SK-N-SH treated with all-trans-retinoic acid at 6 μM for 48 hours (cell line): ENCODE measurements at regions not wholly inside any gene's neighbourhood (a gene's known extent, or its start where the extent isn't known, plus 50 kb on each side); places are given as distances from the start of the nearest gene placed in this dataset.

Experiments used
- ATAC-seq: fragments of 200-7000 bp; cut with Tn5 transposase; 3 replicates; pipeline ENCODE4 v1.9.1; 2020; ENCODE audit warnings: mild to moderate bottlenecking, moderate library complexity
- ARNTL ChIP-seq: fragments of 450-650 bp; formaldehyde crosslinking; IDR thresholded peaks from 2 replicates; pipeline ENCODE4 v1.5.0; 2020; ENCODE audit warnings: low read depth, mild to moderate bottlenecking, moderate library complexity, borderline replicate concordance
- BACH2 ChIP-seq: fragments of 250-450 bp; sonication (Bioruptor Pico); IDR thresholded peaks from 2 replicates; pipeline ENCODE4 v1.9.0; 2021; ENCODE audit warnings: mild to moderate bottlenecking, borderline replicate concordance
- CREB5 ChIP-seq: fragments of 250-450 bp; sonication (Bioruptor Pico); IDR thresholded peaks from 2 replicates; pipeline ENCODE4 v1.5.1; 2020; ENCODE audit warnings: low read depth, mild to moderate bottlenecking, moderate library complexity
- CSDC2 ChIP-seq: fragments of 250-450 bp; sonication (Bioruptor Pico); IDR thresholded peaks from 2 replicates; pipeline ENCODE4 v1.5.0; 2020; ENCODE audit warnings: mild to moderate bottlenecking, moderate library complexity
- ESRRG ChIP-seq: fragments of 250-450 bp; sonication (Bioruptor Pico); IDR thresholded peaks from 2 replicates; pipeline ENCODE4 v1.6.1; 2021; ENCODE audit warnings: mild to moderate bottlenecking
- GLIS3 ChIP-seq: fragments of 250-450 bp; sonication (Bioruptor Pico); IDR thresholded peaks from 2 replicates; pipeline ENCODE4 v1.5.0; 2020; ENCODE audit warnings: mild to moderate bottlenecking, moderate library complexity
- ISL1 ChIP-seq: fragments of 250-450 bp; sonication (Bioruptor Pico); IDR thresholded peaks from 2 replicates; pipeline ENCODE4 v2.1.2; 2022; ENCODE audit warnings: mild to moderate bottlenecking, moderate library complexity
- OSR1 ChIP-seq: fragments of 250-450 bp; sonication (Bioruptor Pico); IDR thresholded peaks from 2 replicates; pipeline ENCODE4 v1.8.0; 2022; ENCODE audit warnings: moderate library complexity, mild to moderate bottlenecking, inconsistent platforms
- PPARA ChIP-seq: fragments of 250-450 bp; sonication (Bioruptor Pico); IDR thresholded peaks from 2 replicates; pipeline ENCODE4 v1.5.0; 2020; ENCODE audit warnings: mild to moderate bottlenecking, borderline replicate concordance
- RARB ChIP-seq: fragments of 250-450 bp; sonication (Bioruptor Pico); IDR thresholded peaks from 2 replicates; pipeline ENCODE4 v1.8.0; 2021; ENCODE audit warnings: mild to moderate bottlenecking, moderate library complexity
- TCF4 ChIP-seq: fragments of 250-450 bp; sonication (Bioruptor Pico); IDR thresholded peaks from 2 replicates; pipeline ENCODE4 v1.8.0; 2021; ENCODE audit warnings: mild to moderate bottlenecking, moderate library complexity, borderline replicate concordance
- TOX ChIP-seq: fragments of 250-450 bp; sonication (Bioruptor Pico); IDR thresholded peaks from 2 replicates; pipeline ENCODE4 v1.8.0; 2021; ENCODE audit warnings: mild to moderate bottlenecking, moderate library complexity, borderline replicate concordance
- TSHZ2 ChIP-seq: fragments of 250-450 bp; sonication (Bioruptor Pico); IDR thresholded peaks from 2 replicates; pipeline ENCODE4 v1.5.0; 2020; ENCODE audit warnings: mild to moderate bottlenecking, moderate library complexity
- ZC3H10 ChIP-seq: fragments of 250-450 bp; sonication (Bioruptor Pico); IDR thresholded peaks from 2 replicates; pipeline ENCODE4 v1.5.1; 2021; ENCODE audit warnings: mild to moderate bottlenecking, moderate library complexity
- ZFP3 ChIP-seq: fragments of 250-450 bp; sonication (Bioruptor Pico); IDR thresholded peaks from 2 replicates; pipeline ENCODE4 v1.5.0; 2020; ENCODE audit warnings: mild to moderate bottlenecking, moderate library complexity
- ZFP30 ChIP-seq: fragments of 450-650 bp; formaldehyde crosslinking; IDR thresholded peaks from 2 replicates; pipeline ENCODE4 v1.5.0; 2022; ENCODE audit warnings: mild to moderate bottlenecking, moderate library complexity
- ZNF565 ChIP-seq: fragments of 450-650 bp; formaldehyde crosslinking; conservative IDR thresholded peaks from 2 replicates; pipeline ENCODE4 v1.5.0; 2020; ENCODE audit warnings: low read depth, mild to moderate bottlenecking, moderate library complexity
- ZNF70 ChIP-seq: fragments of 450-650 bp; formaldehyde crosslinking; IDR thresholded peaks from 2 replicates; pipeline ENCODE4 v1.5.0; 2020; ENCODE audit warnings: mild to moderate bottlenecking, moderate library complexity
- ZNF8 ChIP-seq: fragments of 450-650 bp; formaldehyde crosslinking; IDR thresholded peaks from 2 replicates; pipeline ENCODE4 v1.5.0; 2020; ENCODE audit warnings: mild to moderate bottlenecking, moderate library complexity
- TF ChIP-seq, protein P1 (sequence below): fragments of 250-450 bp; sonication (Bioruptor Pico); IDR thresholded peaks from 2 replicates; pipeline ENCODE4 v1.8.0; 2021; ENCODE audit warnings: low read depth, mild to moderate bottlenecking, moderate library complexity, borderline replicate concordance
- TF ChIP-seq, protein P2 (sequence below): fragments of 250-450 bp; sonication (Bioruptor Pico); IDR thresholded peaks from 2 replicates; pipeline ENCODE4 v1.8.0; 2020; ENCODE audit warnings: mild to moderate bottlenecking, moderate library complexity, borderline replicate concordance

DNA sequence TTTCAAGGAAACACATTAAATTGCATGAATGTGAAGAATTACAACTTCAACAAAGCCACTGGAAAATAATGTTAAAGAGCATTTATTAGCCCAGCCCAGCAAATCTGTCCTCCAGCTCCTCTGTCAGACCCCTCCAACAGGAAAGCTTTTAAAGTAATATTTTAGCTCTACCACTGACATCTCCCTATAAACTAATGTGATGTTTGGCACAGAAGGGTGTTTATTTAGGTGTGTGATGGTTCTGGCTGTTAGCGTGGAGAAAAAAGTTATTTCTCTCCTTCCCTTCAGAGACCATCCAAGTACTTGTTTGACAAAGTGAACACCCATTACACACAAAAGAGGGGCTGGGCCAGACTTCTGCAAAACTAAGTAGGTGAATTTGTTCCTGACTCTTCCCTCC, 111.9 kb upstream of the TARS1 start (continued):
- TF ChIP-seq TSHZ2: no peak

DNA sequence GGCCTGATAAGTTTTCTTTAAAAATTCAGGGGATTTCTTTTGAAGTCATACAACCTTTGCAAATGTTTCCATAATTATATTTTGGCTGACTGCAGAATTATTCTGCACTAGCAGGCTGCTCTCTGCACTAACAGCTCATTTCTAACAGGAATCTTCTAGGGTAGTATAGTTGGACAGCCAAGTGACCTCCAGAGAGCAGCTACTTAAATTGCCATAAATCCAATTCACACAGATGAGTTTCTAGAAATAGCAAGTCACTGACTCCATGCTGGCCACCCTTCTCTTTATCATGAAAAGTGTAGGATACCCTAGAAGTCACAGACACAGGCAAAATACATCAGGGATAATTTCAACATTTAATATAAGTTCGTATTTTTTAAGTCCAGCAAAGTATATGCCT, 110.9 kb upstream of the TARS1 start:
- no peak for ATAC-seq
- TF ChIP-seq TCF4 (CRISPR knock-in tag) (no peak), ZNF70 (CRISPR knock-in tag) (no peak), CREB5 (no peak), ZFP30 (CRISPR knock-in tag) (no peak), ESRRG (CRISPR knock-in tag) (no peak), CSDC2 (CRISPR knock-in tag) (no peak), ISL1 (CRISPR knock-in tag) (no peak), RARB (no peak), BACH2 (CRISPR knock-in tag) (no peak), ZNF8 (CRISPR knock-in tag) (no peak), OSR1 (no peak), ARNTL (no peak), ZNF565 (CRISPR knock-in tag) (no peak), GLIS3 (CRISPR knock-in tag) (no peak), ZC3H10 (CRISPR knock-in tag) (no peak), TSHZ2 (no peak), PPARA (no peak), ZFP3 (CRISPR knock-in tag) (no peak)
- TF ChIP-seq, protein P1, sequence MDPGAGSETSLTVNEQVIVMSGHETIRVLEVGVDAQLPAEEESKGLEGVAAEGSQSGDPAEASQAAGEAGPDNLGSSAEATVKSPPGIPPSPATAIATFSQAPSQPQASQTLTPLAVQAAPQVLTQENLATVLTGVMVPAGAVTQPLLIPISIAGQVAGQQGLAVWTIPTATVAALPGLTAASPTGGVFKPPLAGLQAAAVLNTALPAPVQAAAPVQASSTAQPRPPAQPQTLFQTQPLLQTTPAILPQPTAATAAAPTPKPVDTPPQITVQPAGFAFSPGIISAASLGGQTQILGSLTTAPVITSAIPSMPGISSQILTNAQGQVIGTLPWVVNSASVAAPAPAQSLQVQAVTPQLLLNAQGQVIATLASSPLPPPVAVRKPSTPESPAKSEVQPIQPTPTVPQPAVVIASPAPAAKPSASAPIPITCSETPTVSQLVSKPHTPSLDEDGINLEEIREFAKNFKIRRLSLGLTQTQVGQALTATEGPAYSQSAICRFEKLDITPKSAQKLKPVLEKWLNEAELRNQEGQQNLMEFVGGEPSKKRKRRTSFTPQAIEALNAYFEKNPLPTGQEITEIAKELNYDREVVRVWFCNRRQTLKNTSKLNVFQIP (CRISPR knock-in tag): no peak
- TF ChIP-seq, protein P2, sequence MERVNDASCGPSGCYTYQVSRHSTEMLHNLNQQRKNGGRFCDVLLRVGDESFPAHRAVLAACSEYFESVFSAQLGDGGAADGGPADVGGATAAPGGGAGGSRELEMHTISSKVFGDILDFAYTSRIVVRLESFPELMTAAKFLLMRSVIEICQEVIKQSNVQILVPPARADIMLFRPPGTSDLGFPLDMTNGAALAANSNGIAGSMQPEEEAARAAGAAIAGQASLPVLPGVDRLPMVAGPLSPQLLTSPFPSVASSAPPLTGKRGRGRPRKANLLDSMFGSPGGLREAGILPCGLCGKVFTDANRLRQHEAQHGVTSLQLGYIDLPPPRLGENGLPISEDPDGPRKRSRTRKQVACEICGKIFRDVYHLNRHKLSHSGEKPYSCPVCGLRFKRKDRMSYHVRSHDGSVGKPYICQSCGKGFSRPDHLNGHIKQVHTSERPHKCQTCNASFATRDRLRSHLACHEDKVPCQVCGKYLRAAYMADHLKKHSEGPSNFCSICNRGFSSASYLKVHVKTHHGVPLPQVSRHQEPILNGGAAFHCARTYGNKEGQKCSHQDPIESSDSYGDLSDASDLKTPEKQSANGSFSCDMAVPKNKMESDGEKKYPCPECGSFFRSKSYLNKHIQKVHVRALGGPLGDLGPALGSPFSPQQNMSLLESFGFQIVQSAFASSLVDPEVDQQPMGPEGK (CRISPR knock-in tag): no peak

- TF ChIP-seq ZFP3 (CRISPR knock-in tag): no peak
- TF ChIP-seq, protein P2 (CRISPR knock-in tag): no peak
- no peak for TF ChIP-seq OSR1
- TF ChIP-seq ZNF8 (CRISPR knock-in tag): no peak
- TF ChIP-seq CREB5: no peak
- TF ChIP-seq ARNTL: no peak
- no peak for TF ChIP-seq ZNF70 (CRISPR knock-in tag)
- TF ChIP-seq ZNF565 (CRISPR knock-in tag): no peak
- TF ChIP-seq CSDC2 (CRISPR knock-in tag): no peak
- TF ChIP-seq GLIS3 (CRISPR knock-in tag): no peak
- no peak for TF ChIP-seq RARB
- no peak for TF ChIP-seq ZC3H10 (CRISPR knock-in tag)
- no peak for TF ChIP-seq TOX (CRISPR knock-in tag)
- TF ChIP-seq ESRRG (CRISPR knock-in tag): no peak
- TF ChIP-seq, all 23 proteins: peak for 0
- peak; percentile 47 for ATAC-seq
These were observed 110.3 kb upstream of the TARS1 start for GRCh38 chr5:33330426-33330825.
